SW 1271 (cell line): ENCODE measurements at regions not wholly inside any gene's neighbourhood (a gene's known extent, or its start where the extent isn't known, plus 50 kb on each side); places are given as distances from the start of the nearest gene placed in this dataset.
"Not testable (repeated sequence)": the region's sequence is repeated elsewhere in the genome, so short reads cannot be mapped to it uniquely, and the experiment has no call there.

Experiments
- DNase-seq, 2 experiments: peaks; one replicate each; lab custom pipeline; 2025; lab: John Stamatoyannopoulos, UW

DNA sequence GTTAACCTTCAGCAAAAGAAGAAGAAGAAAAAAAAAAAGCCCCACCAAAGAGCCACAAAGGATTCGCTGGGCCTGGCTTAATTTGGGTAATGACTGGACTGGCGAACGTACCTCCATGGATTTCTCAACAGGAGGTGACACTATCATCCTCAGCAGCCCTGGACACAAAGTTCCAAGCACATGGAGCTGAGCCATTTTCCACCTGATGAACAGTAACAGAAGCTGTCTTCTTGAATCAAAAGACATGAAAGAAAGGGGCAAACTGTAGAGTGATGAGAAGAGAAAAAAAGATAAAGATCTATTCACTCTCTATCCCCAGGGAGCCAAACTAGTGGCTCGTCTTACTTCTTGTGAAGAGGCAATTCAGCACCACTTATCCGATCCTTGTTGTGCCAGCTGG lies 150.2 kb upstream of the TRPM3 start:
- DNase-seq, result no peak

DNA sequence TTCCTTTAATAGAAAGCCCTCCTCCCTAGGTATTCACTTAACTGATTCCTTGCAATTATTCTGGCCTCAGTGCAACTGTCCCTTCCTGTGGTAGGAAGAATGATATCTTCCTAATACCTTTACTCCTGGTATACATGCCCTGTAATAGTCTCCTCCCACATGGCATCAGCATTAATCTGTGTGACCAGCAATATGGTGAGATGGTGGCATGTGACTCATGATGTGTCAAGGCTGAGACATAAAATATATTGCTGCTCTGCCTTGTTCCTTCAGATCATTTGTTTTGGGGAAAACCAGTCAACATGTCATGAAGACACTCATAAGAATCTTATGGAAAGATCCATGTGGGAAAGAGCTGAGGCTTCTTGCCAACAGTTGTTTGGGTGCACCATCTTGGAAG lies 149.1 kb upstream of the TRPM3 start:
- no peak for DNase-seq

DNA sequence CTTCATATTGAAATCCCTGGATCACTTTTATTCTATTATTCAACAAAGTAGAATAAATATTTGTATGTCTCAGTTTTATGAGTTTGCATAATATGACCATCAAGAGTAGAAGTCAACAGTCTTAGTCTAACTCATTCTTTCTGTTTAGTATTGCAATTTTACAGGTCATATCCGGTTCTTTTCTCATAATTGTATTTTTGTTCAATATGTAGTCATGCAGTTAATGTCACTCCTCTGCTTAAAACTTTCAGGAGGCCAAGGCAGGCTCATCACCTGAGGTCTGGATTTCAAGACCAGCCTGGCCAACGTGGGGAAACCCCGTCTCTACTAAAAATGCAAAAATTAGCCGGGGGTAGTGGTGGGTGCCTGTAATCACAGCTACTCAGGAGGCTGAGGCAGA lies 148.4 kb upstream of the TRPM3 start:
- DNase-seq, result no peak

DNA sequence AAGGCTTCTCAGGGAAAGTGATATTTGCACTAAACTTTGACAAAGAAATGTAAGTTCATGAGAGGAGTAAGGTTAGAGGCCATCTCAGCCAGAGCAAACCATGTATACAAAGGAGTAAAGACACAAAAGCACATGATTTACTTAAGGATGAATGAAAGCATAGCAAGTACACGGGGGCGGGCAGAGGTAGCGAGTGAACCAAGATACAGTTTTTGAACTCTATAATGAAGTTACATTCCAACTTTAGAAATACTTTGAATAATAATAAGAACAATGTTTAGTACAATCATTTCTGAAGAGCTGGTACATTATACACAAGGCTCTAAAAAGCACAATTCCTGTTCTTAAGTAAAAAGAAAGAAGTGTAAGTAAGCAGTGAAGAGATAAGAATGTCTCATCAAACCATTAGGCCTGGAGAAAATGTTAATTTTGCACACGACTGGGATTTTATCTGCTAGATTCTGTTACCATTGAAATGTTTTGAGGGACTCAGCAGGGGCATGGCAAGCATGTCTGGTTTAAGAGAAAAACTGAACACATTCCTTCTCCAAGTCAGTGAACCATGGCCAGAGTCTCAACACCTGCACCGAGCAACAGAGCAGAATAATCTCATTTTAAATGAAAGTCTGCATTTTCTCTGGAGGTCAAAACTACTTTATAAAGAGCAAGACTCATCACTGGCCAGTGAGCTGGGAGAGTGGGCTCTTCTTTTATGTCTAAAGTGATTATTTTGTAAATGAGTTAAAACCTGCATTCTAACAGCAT lies 147.6 kb upstream of the TRPM3 start:
- no peak for DNase-seq

DNA sequence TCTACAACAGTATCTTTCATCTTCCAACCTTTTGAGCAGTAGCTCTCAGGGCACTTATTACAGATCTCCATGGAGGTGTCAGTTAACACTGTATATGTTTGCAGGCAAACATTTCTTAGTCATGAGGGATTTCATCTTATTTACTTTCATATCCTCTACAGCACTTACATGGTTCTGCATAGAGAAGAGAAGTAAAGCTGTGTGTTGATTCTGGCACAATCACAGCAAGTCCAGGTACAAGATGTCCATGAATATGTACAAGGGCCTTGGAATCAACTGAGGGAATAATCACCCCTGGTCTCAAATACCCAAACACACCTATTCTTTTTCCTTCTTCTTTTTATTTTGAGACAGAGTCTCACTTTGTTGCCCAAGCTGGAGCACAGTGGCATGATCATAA lies 142.0 kb upstream of the TRPM3 start:
- no peak for DNase-seq

DNA sequence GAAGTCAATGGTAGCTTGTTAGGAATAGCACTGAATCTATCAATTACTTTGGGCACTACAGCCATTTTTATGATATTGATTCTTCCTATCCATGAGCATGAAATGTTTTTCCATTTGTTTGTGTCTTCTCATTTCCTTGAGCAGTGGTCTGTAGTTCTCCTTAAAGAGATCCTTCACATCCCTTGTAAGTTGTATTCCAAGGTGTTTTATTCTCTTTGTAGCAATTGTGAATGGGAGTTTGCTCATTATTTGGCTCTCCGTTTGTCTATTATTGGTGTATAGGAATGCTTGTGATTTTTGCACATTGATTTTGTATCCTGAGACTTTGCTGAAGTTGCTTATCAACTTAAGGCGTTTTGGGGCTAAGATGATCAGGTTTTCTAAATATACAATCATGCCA lies 139.0 kb upstream of the TRPM3 start:
- not testable (repeated sequence) for DNase-seq

DNA sequence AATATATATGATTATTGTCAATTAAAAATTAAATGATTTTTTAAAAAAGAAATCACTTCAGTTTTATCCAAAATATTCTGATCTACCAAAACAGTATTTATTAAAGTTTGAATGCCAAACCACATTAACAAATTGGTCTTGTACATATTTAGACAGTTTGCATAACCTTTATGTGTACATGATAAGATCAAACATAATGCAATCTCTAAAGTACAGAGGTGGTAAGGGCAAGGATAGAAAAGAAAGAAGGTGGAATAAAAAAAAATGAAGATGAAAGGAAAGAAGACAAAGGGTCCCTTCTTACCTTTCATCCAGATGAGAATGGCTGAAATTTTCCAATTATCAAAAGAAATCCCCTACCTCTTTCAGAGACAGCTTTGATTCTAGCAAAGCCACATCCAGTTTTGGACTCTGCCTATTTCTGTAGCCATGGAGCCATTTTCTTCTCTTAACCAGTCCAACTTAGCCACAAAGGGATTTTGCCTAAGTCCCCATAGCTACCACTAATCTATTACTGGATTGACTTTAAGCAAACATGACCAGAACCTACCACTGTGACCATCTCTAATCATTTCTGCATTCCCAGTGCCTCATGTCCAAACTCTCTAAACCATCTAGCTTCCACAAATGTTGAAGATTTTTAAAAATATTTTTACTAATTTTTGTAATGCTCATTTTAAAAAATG lies 133.3 kb upstream of the TRPM3 start:
- no peak for DNase-seq

DNA sequence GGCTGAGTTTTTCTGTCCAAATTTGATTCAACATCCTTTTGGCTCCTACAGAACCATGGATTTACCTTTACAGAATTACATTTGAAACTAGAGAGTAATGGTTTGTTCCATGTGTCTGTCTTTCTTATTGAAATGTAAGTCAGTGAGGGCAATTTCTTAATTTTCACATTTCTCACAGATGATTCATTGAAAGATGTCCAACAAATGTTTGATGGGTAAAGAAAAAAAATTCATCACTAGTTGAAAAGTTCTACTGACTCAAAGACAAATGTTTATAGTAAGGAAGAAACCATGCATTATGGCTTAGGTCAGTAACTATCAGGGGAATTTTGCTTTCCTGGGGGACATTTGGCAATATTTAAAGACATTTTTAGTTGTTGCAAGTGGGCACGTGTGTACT lies 131.6 kb upstream of the TRPM3 start:
- DNase-seq, result no peak

DNA sequence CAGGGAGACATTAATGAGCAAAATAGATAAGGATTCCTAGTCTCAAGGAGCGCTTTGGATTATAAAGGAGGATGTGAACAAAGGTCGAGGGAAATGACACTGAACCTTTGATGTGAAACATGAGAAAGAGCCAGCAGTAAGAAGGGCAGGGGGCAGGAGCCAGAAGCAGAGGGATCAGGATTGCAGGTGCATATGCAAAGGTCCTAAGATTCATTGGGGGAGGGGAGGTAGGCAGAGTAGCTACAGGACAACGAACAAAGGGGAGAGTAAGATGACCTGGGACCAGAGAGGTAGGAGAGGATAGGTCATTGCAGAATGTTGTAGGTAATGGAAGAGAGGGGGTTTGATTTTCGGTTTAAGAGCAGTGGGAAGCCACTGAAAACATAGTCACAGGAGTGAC lies 129.2 kb upstream of the TRPM3 start:
- no peak for DNase-seq

DNA sequence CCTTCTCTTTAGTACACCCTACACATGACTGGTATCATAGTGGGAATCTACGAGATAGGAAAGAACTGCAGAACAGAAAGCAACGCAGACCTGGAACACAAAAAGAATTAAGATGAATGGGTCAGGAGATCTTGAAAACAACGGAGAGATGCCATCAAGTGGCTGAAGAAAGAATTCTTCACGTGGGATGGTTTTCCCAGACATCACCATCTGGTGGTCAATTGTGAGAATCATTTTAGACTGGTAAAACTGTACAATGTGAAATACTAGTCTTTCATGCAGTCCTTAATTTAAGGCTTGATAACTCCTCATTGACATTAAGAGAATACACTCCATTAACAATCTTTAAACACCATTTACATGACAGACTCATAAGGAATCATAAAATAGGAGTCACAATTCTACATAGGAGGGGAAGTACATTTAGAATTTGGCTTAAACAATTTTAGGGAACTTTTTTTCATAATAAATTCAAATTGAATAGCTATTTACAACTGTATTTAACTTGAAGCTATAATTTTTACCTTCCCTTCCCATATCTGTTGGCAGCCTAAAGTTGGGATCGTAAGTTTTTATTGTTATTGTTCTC lies 128.4 kb upstream of the TRPM3 start:
- DNase-seq, result peak; percentile 12 to 73

DNA sequence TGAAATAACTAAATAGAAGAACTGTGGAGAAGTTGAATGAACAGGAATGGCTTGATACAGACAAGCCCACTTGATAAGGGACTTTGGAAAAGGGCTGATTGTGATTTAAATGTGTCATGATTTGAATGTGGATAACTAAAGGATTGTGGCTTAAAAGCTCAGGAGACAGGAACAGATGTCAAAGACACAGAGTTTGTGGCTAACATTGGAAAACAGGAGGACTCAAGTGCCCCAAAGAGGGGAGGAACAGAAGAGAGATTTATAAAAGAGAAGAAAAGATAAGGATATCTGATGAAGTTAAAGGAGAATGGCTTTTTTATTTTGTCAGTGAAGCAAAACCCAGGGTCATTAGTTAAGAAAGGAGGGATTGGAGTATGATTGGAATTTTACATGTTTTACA lies 124.2 kb upstream of the TRPM3 start:
- no peak for DNase-seq

DNA sequence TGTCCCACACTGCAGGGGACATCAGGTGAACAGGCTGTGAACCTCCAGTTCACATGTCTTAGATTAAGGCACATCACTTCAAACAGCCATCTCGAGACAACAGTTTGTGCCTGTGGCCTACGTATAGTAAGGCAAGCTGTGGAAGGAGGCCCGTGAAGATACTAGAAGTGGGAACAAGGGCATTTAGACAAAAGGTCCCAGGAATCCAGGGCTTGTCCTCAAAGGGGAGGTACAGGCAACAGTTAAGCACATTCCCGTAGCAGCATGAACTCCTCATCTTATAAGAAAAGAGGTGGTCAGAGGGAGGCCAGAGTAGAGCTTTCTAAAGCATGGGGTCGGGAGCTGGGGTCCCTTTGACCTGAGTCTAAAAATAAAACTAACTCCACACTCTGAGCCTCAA lies 122.5 kb upstream of the TRPM3 start:
- DNase-seq, result no peak

DNA sequence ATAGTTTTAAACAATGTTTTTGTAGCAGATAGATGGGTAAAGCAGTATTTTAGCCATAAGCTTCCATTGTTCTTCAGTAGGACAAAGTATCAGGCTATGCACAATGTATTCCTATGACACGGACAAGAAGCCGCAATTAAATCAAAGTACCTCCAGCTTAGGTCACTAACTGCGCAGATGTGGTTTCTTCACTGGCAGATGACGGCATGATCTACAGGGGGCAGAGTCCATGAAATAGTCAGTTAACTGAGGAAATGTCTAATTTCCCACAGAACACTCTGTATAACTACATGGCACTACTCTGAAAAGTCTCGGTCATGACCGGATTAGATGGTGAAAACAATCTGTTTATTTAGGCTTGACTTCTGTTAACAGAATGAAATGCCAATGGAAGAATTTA lies 120.7 kb upstream of the TRPM3 start:
- no peak for DNase-seq

DNA sequence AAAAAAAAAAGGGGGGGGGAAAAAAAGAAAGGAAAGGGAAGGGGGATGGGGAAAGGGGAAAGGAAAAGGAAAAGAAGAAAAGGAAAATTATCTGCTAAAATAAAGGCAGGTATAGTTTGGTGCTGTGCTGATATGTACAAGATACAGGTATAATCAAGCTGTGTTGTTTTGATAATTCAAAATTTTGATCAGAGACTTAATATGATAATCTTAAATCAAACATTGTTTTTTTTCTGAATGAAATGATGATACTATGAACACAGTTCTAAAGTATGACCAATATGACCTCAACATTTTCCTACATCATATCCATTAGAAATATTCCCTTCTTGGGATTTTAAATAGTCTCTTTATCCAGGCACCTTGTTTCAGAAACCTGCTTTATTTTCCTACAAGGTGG lies 115.6 kb upstream of the TRPM3 start:
- no peak for DNase-seq

DNA sequence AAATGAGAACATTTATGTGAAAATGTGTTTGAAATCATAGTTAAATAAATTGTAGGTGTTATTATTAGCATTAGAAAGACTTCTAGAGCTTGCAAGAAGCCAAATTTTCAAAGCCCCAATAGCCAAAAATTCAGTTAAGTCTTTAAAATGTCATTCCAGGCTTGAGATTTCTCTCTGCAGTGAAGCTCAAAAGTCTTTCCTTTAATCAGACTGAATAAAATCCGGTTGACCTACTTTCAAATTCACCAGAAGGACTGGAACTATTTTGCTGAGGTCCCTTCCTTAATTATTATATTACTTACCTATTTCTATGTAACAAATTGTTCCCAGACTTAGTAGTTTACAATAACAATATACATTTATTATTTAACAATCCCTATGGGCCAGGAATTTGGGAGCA lies 112.2 kb upstream of the TRPM3 start:
- no peak for DNase-seq

DNA sequence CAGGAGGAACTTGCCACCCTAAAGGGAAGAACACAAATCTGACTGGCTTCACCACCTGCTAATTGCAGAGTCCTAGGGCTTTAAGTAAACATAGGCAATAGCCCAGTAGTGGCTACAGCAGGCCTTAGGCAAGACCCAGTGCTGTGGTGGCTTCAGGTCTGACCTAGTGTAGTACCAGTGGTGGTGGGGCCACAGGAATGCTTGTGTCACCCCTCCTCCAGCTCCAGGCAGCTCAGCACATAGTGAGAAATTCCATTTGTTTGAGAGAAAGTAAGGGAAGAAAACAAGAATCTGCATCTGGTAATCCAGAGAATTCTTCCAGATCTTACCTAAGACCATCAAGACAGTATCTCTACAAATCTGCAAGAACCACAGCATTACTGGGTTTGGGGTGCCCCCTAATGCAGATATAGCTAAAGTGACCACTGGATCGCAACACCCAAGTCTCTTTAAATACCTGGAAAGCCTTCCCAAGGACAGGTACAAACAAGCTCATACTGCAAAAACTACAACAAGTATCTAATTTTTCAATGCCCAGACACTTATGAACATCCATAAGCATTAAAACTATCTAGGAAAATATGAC lies 102.6 kb upstream of the TRPM3 start:
- no peak for DNase-seq

DNA sequence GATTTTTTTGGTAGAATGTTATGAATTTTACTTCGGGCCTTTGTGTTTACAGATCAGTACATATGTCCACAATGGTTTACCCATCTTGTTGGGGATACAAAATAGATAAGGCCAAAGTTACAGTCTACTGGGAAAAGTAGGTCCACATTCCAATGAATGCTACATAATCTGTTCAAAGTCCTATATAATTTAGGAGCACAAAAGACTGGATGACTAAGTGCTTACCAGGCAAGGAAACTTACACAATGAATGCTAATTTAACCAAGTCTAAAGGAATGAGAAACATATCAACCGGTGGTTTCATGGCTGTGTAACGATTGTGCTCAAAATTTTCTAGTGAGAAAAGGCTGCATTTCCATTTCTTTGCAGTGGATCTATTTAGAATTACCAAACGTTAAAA lies 97.4 kb upstream of the TRPM3 start:
- no peak for DNase-seq

DNA sequence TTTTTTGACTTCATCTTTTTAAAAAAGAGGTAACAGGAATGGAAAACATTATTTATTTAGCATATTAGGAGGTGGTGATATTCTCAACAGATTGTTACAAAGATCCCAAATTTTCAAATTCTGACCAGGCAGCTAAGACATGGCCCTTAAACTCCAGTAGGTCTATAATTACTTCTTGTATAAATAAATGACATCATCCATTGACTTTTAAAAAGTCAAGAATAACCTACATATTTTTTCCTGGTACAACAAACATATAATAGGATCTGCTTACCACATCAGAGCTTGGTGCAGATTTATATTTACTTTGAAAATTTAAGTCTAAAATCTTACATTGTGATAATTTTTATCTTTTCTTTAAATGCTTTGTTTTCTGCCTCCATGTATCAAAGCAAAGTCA lies 92.2 kb upstream of the TRPM3 start:
- DNase-seq, result no peak

DNA sequence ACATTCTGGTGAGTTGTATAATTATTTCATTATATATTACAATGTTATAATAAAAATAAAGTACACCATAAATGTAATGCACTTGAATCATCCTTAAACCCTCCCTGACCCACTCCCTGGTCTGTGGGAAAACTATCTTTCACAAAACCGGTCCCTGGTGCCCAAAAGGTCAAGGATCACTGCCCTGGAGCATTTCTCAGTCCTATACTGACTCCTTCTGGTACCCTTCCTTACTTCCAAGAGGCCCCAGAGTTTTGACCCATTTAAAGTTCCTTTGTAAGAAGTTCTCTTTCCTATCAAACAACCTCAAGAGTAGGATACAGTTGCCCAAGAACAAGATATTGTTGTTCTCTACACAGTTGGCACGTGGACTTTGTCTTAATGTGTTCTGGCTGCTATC lies 88.9 kb upstream of the TRPM3 start:
- DNase-seq, result no peak

DNA sequence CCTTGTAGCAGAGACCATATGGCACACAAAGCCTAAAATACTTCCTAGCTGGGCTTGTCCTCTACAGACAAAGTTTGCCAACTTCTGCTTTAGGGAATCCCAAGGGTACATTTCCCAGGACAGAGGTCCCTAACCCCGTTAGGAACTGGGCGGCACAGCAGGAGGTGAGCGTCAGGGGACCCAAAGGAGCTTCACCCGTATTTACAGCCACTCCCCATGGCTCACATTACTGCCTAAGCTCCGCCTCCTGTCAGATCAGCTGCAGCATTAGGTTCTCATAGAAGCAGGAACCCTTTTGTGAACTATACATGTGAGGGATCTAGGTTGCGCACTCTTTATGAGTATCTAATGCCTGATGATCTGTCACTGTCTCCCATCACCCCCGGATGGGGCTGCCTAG lies 88.5 kb upstream of the TRPM3 start:
- no peak for DNase-seq

DNA sequence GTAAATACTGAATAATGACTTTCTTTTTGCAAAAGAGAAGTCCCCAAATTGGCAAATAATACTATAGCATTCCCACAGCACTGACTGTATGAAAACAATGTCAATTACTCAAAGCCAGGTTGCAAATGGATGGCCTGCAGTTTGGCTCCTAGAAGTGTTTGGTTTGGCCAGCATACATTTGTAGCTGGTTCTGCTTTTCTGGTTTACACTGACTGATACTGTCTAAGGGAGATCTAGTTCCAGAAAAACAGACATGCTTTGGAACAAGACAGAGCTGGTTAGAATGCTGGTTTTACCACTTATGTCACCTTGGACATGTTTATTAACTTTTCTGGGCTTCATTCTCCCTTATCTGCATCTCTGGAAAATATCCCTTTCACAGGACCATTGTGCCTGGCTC lies 81.5 kb upstream of the TRPM3 start:
- no peak for DNase-seq

DNA sequence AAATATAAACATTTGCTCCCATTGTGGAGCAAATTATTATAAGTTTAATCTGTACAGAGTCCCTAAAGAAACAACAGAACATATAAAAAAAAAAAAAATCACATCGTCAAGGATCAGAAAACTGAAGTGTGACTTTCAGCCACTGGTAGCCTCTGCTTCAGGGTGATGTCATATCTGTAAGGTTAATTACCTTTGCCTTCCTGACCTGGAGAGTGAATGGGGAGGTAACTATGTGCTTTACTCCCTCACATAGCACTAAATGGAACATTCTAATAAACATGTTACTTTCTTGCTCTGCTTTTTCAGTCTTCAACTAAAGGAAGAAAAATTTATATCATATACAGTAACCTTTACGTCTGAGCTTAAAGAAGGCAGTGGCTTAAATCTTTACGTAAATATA lies 70.3 kb upstream of the TRPM3 start:
- no peak for DNase-seq

DNA sequence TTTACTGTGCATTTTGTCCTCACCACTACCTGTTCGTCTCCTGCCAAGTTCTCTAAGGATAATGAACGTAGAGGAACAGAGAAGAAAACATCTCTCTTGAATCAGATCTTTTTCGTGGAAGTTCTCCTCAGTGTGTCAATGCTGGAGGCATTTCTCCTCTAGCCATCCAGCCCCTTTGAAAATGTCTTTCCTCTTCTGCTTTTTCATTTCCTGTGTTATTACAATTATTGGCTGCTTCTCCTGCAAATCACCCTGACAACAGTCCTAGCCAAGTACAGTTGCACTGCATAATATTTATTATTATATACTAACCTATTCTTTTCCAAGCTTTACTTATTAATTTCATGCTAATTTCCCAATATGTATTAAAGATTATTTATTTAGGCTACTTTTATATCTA lies 61.8 kb upstream of the TRPM3 start:
- no peak for DNase-seq
